GM12872 (cell line): ENCODE measurements at regions not wholly inside any gene's neighbourhood (a gene's known extent, or its start where the extent isn't known, plus 50 kb on each side); places are given as distances from the start of the nearest gene placed in this dataset.

Source experiments
- TF ChIP-seq, protein P1 (sequence below): IDR thresholded peaks from 3 replicates; pipeline ENCODE4 v1.5.1; 2011; ENCODE audit warnings: low read depth, mild to moderate bottlenecking, low read length, moderate library complexity; ENCODE audit not compliant: insufficient read depth

DNA sequence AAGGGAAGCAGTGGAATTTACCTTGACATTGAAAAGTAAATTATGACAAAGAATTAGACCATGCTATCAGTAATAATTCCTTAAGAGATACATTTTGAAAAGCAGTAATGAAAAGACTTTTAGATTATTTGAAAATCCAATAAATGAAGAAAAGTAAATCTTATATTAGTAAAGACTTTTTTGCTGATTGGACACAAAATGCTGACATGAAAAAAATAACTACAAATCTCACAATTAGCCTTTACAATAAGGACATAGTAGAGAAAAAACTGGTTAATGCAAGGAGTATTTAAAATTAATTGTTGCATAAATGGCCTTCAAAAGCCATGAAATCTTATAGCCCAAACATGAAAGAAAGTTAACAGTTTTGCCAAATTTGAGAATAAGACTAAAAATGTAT lies 446.1 kb upstream of the FAM241A start:
- TF ChIP-seq, protein P1, sequence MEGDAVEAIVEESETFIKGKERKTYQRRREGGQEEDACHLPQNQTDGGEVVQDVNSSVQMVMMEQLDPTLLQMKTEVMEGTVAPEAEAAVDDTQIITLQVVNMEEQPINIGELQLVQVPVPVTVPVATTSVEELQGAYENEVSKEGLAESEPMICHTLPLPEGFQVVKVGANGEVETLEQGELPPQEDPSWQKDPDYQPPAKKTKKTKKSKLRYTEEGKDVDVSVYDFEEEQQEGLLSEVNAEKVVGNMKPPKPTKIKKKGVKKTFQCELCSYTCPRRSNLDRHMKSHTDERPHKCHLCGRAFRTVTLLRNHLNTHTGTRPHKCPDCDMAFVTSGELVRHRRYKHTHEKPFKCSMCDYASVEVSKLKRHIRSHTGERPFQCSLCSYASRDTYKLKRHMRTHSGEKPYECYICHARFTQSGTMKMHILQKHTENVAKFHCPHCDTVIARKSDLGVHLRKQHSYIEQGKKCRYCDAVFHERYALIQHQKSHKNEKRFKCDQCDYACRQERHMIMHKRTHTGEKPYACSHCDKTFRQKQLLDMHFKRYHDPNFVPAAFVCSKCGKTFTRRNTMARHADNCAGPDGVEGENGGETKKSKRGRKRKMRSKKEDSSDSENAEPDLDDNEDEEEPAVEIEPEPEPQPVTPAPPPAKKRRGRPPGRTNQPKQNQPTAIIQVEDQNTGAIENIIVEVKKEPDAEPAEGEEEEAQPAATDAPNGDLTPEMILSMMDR: no peak

DNA sequence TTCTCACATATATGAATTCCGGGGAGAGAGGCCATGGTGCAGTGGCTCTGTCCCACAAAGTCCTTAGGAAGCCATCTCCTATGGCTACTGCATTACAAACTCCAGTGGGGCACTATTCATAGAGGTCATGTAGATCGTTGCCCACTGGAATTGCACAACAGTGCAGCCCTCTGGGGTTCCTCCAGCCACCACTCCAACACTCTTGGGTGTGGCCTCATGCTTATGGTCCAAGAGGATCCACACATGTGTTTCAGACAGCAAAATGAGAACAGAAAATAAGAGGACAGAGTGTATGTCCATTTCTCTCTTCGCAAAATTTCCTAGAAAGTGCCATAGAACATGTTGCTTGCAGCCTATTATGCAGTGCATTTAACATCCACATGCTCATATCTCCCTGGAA lies 444.2 kb upstream of the FAM241A start:
- TF ChIP-seq, protein P1: no peak

DNA sequence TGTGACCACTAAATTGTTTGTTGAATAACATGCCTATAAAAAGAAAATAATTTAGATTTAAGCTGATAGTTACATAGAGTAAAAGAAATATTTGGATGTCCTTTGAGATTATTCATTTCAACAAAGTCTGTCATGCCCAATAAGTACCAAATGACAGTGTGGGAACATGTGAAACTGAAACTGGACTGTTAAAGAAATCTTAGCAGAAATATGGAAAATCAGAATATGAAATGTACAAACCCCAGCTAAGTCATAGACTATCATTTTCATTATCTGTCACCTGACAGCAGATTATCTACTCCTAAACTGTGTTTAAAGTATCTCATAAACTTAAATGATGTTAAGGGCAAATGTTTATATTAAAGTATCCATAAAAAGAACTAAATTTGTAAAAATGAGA lies 437.8 kb upstream of the FAM241A start:
- TF ChIP-seq, protein P1: no peak

DNA sequence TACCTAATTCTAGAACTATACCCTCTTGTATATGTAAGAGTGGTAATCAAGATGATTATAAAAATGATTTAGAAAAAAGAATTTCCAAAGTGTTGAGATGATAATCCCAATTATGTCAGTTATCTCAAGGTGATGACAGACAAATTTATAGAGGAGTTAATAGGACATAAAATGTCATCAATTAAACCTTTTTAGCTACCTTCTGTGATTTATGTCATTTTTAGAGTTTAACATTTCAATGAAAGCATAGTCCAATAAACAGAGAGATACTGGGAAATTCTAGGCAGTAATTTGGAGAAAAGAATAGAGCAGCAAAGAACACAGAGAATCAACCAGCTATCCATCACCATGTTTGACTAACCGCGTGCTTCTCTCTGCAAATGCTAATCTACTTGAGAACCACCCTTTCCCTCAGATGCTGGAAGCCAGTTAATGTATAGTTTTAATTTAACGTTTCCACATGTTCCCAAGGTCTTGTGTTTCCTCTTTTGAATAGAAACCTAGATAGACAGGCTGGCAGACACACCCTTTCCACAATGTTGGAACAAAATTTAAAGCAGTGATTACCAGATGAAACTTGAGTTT lies 433.1 kb upstream of the FAM241A start:
- TF ChIP-seq, protein P1: no peak

DNA sequence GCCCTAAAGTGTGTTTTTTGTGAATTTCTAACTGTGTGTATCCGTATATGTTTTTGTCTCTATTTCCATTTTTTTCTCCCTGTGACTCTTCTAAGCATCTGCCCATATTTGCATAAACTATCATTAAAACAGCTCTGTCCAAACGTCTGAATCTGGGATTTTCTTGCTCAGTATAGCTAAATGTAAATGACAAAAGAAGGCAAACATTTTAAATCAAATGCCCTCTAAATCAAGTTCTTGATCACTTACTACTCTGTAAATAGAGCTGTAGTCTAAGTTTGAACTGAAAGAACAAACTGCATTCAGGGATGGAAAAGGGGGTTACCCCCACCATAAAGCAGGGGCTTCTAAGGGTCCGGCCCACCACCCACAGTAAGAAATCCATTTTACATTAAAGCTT lies 432.0 kb upstream of the FAM241A start:
- TF ChIP-seq, protein P1: no peak

DNA sequence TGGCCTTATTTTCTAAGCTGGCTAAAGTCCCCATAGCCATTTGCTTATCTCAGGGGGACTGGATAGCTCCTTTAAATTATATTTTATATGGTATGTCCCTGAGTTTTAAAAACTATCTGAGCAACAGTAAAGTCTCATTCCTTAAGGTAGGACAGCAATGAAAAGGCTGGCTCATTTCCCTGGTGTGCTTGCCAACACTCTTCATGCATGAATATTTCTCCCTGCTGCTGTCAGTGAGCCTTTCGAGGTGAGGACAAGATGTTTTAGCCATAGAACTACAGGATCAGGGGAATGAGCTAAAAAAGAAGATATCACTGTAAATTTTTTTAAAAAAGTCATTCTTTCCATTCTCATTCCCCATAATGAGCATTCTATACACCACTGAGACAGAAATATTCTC lies 427.3 kb upstream of the FAM241A start:
- TF ChIP-seq, protein P1: no peak

DNA sequence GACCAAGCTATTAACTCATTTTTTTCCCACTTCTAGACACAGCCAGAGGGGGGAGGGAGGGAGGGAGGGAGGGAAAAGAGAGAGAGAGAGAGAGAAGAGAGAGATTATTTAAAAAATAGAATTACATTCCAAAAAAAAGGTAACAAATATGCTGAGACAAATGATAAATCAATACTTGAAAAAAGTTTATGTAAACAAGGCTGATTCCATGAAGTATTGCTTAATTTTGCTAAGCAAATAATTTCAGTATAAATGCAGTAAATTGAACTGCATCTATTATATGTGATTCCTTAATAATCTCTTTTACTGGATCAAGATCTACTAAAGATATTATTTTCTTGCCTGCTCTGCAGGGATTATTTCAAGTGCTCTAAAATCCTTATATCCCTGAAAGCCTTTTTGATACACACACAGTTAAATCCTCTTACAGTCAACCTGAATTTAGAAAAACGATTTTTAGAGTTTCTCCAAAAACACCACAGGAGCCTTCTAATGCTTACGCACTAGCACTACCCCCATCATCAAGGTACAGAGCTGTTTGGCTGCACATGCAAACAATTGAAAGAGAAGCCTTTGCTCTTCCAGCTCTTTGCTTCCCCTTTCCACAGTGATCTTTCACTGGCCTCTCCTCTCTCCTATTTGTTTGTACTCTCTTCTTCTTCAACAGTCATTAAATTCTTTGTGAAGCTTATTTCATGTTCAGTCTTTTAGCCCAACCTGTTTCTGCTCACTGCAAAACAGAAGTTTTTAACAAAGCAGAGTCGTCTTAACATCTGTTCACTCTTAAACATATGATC lies 426.3 kb upstream of the FAM241A start:
- TF ChIP-seq, protein P1: no peak
